GM18870 (cell line): ENCODE measurements at regions not wholly inside any gene's neighbourhood (a gene's known extent, or its start where the extent isn't known, plus 50 kb on each side); places are given as distances from the start of the nearest gene placed in this dataset.

ENCODE experiments used
- ATAC-seq: cut with Tn5 transposase; IDR thresholded peaks from one replicate; pipeline ENCODE4 v1.9.1; 2021; ENCODE audit warnings: moderate library complexity; ENCODE audit not compliant: unreplicated experiment

DNA sequence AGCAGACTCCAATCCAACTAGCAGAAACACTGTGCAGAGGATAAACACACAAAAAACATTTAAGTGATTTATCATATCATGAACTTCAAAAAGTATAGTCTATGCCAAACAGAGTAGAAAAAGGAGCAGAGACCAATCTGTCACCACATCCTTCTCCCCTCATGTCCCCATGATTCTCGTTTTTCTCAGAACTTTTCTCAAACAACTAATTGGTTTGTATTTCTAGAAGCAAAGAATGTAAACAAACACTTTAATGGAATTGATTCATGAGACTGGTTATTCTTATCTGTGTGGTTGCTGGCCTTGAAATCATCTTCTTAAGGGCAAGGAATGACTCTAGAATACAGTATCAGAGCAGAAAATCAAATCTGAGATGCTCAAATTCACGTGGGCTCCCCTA is 294.2 kb upstream of the THBS1 start:
- ATAC-seq: no peak

DNA sequence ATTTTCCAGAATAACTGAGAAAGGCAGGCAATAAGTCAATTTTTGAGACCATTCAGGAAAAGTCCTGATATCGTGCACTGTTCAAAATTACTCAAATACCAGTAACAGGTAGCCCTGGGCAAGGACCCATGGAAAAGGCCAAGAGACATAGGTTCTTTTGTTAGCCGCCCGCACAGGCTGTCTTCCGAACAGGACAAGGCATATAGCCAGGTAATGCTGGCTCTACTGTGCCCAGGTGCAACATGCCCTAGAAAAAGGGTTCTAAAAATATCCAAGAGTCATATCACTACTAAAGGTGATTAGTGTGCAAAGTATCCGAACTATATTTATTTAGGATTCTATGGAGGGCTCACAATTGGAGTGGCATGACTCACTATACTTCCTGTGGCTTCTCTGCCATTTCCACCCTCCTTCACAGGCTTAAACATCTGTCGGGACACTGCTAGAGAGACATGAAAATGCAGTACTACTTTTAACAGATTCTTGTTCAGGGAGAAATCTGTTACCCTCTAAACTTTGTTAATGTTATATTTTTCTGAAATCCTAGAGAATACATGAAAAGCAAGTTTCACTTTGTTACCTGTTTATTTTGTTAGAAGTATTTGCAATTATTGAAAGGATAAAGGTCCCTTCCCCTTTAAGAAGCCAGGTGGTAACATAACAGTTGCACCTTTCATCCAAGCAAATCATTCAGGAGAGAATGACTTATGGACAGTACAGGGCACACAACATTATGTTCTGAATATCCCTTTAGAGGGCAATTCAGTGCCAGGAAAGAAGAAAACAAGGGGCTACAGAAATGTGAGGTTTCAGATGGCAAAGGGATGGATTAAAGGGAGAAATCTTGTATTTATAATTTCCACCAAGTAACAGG is 293.3 kb upstream of the THBS1 start:
- no peak for ATAC-seq

DNA sequence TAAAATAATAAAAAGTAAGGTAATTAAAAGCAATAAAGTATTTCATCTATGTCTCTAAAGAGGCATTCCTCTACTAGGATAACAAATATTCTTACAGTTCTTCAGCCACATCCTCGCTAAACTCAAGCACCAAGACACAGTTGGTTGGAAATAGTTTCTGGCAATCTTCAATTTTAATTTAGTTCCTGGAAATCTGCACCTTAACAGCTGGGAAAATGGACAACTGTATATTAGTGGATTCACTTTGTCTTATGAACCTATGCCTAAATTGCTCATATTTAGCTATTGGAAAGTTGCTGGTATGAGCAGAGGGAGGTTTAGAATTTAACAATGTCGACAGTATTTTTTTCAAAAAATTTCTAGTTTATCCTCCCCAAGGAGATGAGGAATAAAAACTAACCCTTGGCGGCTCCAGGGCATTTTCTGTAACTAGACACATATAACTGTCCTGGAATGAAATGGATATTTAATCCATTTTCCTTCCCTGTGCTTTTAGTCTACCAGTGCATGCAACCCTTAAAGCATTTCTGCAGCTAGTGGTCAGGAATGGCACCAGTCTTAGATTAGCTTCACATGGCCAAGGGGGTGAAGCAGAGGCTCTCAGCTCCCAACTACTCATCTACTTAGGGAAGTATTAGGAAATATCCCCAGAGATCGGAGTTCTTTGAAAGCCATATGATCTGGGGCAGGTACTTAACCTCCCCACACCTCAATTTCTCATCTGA is 290.0 kb upstream of the THBS1 start:
- ATAC-seq: no peak

DNA sequence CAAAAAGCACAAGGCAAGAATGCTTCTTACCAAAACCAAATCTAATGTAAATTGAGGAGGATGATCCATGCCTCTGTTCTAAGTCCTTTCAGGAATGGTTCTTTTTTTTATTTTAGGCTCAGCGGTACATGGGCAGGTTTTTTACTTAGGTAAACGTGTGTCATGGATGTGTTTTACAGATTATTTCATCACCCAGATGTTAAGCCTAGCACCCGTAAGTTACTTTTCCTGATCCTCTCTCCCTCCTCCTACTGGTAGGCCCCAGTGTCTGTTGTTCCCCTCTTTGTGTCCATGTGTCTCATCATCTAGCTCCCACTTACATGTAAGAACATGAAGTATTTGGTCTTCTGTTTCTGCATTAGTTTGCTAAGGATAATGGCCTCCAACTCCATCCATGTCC is 289.2 kb upstream of the THBS1 start:
- no peak for ATAC-seq

DNA sequence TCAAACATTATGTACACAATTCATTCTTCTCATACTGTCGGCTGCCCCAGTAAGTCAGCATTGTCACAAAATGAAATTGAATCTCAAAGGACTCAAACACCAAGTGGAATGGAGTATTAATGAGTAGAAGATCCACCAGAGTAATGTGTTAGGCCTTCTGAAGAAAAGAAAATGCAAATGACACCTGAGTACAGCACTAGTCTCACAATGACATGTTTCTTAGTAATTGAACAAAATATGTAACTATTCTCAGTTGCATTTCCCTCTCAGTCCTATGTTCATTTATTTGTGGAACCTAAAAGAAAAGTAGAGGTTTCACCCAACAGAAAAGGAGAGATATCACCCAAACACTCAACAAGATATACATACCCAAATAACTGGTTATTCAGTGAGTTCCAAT is 283.9 kb upstream of the THBS1 start:
- peak; percentile 95 for ATAC-seq

DNA sequence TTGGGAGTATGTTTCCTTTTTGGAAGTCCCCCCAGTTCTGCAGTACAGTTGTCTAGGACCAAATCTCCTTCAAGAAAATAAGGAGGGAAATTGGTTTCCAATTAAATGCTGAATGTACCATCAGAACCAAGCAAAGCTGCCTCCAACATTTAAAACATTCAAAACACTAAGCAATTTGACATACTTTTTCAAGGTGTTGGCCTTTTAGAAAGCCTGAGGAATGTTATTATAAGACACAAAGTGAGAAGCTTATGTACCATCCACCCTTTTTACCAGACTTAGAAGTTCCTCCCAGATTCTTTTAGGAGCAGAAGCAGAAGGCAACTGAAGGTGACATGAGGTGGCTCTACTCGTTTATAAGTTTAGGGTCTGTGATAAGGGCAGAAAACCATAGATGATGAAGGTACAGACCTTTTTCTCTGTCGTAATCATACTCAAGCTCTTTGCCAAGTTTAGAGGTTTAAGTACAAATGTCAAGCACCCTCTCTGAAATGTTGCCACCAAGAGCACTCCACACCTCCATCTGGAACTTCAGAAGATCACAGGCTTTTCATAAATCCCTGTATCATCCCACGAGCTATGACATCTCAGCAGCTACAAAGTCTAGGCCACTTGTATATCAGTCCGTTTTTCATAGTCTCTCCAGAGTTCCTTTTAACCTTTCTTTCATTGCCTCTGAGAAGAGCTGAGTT is 282.5 kb upstream of the THBS1 start:
- no peak for ATAC-seq

DNA sequence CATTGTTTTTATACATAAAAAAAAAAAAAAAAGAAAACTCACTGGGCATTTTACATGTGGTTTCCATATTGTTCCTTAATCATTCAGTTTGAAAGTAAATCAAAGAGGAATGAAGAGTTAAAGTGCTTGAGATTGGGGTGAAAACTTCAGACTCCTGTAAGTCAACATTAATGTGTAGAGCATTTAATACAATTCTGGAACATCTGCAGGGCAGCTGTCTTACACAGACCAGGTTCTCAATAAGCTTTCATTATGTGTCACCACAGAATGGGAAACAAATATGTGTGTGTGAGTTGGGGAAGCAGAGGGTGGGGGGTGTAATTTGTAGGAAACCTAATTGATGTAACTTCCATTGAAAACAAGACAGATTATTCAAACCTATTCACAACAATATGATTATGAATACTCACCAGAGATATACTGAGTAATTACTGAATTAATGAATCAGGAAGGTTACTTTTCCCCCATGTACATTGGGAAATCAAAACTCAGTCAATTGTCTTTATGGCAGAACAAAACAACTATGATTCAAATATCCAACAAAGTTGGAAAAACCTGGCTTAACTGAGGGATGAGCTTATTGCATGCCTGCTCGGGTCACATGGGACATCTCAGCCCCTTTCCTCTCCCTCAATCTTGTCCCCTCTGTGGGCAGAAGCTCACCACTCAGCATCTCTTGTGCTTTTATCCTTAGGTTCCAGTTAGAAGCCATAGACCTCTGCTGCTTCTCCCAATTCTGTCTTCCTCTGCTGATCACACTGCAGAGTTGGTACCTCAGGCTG is 281.2 kb upstream of the THBS1 start:
- ATAC-seq: no peak

DNA sequence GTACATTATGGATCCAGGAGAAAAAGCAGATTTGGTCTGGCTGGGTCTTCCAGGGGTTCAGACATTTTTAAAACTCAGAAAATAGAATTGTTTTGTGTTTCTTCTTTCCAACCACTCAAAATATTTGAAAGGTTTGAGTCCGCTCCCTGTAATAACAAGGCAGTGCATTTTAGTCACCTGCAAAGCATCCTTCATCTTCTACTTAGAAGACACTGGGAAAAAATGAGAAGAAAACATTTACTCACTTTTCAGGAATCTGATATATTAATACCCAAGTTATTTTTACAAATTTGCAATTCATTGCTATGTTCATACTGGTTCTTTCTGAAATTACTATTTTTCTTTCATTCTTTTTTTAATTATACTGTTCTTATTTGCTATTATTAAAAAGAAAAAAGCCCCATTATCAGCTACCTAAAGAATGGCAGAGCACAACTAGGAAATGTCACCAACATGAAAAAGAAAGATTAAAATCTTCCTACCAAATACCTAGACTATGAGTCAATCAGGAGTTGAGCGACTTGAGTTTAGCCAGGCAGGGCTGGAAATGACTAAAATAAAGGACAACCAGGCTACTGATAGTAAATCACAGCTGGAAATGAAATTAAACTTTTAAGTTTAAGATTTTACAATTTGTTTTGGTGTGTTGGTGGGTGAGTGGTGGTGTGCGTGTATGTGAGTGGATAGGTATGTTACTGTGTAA is 280.3 kb upstream of the THBS1 start:
- no peak for ATAC-seq

DNA sequence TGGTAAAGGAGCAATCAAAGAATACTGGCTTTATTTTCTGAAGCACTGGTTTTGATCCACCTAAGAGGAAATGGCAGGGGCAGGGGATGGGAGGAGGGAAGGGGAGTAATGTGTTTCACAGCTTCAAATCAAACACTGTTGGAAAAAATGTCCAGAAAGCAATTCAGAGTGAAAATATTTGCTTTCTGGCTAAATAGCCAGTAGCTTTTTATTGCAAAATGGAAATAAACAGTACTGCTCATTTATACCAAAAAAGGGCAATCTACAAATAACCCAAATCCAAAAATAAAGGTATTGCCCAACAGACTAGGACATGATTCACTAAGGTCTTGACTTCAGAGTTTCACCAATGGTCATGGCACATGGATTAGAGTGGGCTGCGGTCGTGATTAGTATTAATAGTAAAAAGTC is 279.3 kb upstream of the THBS1 start:
- no peak for ATAC-seq

DNA sequence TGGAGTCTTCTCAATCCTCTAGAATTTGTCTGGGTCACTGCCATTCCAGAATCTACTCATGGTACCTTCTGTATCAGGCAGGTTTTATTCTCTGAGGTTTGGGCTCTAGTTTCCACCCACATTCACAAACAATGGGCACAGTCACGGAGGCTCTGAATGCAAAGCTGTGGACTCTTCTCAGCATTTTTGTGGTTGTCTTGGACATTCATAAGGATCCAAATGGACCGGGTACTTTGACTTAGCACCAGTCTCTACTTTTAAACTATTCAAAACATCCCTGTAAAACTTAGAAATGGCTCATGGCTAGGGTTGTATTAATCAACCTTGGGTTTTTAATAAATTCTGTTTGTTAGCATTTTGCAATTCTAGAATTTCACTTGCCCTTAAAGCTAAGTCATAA is 277.9 kb upstream of the THBS1 start:
- no peak for ATAC-seq

DNA sequence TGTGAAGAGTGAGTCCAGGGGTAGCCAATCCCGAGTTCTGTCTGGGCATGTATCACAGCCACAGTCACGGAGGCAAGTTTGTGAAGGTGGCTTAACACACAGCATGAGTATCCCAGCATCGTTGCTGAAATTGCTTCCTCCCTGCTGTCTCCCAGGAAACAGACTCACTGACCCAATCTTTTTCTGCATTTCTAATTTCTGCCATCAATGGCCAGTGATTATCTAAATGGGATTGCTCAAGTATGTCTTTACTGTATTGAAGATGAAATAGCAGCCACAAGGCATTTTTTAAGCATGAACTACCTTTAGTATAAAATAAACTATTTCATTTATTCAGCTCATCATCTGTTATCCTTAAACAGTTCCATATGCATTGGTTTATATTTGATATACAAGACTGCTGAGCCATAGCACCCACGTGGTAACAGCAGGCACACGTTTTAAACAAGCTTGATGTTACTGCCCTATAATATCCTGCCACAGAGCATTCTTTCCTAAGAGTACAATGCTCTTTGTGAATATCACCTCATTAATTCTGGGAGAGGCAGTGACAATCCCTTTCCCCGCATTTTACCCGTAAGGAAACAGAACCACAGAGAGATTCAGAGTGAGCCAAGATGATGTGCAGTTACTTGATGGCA is 276.6 kb upstream of the THBS1 start:
- ATAC-seq: no peak

DNA sequence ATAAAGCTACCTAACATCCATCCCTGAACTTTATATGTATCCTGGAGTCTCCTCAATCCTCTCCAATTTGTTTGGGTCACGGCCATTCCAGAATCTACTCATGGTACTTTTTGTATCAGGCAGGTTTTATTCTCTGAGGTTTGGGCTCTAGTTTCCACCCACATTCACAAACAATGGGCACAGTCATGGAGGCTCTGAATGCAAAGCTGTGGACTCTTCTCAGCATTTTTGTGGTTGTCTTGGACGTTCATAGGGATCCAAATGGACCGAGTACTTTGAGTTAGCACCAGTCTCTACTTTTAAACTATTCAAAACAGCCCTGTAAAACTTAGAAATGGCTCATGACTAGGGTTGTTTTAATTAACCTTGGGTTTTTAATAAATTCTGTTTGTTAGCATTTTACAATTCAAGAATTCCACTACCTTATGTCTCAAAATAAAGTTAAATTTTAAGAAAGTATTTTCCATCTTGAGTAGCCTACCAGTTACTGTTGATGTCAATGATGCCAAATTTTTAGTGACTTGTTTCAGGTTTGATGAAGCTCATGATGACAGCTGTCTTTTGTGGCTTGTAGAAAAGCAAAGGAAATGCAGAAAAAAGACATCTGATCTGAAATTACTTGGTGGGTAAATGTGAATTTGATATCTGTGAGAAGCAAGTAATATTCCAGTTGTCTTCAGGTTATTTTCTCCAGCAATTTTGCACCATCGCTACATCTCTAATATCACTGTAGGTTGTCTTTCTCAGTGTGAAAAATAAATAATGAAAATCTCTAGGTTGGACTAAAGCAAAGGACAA is 275.7 kb upstream of the THBS1 start:
- no peak for ATAC-seq

DNA sequence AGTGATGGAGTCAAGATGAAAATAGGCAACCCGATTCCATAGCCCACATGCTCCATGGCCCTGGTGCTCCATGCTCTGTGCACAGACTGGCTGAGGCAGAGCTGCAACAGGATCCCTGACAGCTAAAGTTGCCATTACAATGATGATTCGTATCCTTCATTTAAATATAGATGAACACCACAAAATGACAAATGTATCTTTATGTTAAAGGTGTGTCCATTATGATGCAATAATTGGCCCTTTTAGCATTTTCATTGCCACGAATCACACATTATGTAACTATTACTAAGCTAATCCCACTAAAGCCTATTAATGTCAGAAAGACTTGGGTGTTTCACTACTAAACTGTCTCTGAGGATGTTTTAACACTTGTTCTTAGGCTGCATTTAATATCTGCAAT is 270.2 kb upstream of the THBS1 start:
- ATAC-seq: no peak

DNA sequence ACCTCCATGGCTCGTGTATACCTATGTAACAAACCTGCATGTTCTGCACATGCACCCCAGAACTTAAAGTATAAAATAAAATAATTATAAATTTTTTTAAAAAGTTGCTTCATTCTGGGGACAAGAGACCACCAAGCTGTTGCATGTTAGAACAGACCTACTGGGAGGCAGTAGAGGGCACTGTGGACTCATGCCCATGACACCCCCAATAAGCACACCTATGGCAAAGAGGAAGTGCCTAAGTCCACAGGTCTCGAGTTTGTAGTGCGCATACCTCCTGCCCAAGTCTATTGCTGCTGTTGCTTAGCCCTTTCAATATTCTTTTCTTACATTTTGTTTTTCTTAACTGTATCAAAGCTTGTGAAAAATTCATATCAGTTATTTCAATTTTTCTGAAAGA is 267.9 kb upstream of the THBS1 start:
- no peak for ATAC-seq

DNA sequence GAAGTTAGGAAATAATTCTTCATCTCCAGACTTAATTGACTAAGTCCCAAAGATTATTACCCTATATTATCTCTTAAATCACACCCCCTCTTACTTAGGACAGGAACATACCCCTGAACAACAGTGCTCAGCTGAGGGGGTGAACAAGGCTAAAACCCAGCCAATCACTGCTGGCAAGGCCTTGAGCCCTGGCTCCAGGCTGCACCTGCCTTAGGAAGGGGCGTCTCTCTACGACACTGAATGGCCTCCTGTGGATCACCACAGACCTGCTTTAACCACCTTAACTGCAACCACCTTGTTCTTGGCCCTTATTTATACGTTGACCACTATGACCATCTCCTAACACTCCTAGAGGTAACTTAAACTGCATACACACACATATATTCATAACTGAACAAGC is 267.4 kb upstream of the THBS1 start:
- ATAC-seq: no peak

DNA sequence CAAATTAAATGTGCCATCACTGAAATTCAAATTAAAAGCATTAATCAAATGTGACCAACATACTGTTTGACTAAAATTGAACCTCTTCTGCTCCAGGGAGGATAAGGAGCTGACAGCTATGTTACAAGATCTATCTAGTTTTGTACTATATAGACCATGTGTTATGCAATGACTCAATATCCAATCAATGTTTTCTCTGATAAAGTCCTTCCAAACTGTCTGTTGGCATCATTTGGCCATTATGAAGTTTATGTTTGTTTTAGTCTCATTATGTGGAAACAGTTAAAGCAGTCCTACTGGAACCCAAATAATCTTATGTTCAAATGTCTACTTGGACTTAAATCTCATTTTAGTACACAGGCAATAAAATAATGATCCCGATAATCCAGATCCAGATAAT is 267.0 kb upstream of the THBS1 start:
- ATAC-seq: no peak

DNA sequence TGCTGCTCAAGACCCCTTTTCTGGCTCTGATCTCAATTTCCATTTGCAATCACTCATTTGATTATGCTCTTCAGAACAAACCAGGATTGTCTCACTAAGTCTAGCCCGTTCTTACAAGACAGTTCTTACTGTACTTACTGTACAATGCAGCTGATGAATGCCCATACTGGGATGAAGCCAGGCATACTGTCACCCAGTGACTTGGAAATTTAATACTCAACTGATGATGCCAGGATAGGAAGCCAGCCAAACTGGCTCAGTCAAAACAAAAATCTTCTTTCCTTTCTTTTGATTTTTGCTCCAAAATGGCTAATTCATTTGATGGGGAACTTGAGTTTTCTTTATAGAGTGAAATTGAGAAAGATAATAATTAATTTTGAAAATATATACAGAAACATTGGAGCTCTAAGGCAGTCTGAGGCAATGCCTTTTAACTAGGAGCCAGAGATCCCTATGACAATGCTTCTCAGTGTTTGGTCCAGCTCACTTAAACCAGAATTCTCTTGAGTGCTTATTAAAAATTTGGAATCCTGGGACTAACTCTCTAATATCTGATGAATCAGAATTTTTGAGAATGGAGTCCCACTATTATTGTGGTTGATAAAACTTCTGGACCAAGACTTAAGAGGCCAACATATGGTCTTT is 265.6 kb upstream of the THBS1 start:
- ATAC-seq: no peak

DNA sequence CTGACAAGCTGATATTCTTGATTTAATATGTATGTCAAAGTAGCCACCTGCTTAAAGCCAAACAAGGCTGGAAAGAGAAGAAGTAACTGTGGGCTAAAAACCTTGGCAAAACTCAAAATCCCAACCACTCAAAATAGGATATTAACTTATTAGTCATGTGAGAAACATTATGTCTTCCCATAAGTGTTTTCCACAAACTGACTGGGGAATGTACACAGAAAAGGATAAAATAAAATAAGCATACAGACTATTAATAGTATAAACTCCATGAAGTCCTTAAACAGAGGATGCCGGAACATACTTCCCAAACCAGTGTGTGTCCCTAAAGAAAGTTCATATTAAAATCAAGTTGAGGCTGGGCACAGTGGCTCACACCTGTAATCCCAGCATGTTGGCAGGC is 263.7 kb upstream of the THBS1 start:
- no peak for ATAC-seq

DNA sequence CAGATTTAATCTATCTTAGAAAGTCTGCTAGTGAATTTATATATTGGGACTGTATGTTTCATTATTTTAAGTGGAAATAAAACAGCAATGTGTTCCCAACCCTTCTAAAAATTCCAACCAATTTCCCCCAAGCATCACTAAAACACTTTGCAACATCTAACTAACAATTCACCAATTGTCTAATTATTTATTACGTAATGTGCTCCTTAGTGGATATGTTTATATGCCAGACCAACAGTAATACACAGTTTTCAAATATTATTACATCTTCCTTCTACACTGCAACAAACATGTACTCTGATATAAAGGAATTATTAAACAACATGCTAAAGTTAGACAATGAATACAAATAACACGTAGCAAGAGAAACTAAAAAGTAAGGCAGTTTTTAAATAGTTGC is 262.6 kb upstream of the THBS1 start:
- ATAC-seq: no peak
